ENCODE measurements at regions not wholly inside any gene's neighbourhood (a gene's known extent, or its start where the extent isn't known, plus 50 kb on each side); places are given as distances from the start of the nearest gene placed in this dataset.

GRCh38 chr12:19744705-19745218 lies 305.5 kb downstream of the AEBP2 start:
- Mint-ChIP-seq H3K4me1 (ENCODE audit: low read depth) (peaks cover 19% of the 10 kb centered on the region), H3K36me3 (ENCODE audit: low read depth) (no peaks in the 10 kb centered on the region), H3K27me3 (ENCODE audit: insufficient read depth) (peaks cover 11% of the 10 kb centered on the region; the same call in 1 of the 2 replicates), H3K27ac (no peak overlapping the region), H3K4me3 (no peak overlapping the region), H3K9me3 (peaks cover 6% of the 10 kb centered on the region; the same call in 1 of the 2 replicates)
- DNase-seq = no peak
- TF ChIP-seq CTCF (IDR thresholded peaks at IDR 0.05) = no peak

- no peak for TF ChIP-seq CTCF (IDR thresholded peaks at IDR 0.05)
- Mint-ChIP-seq H3K27me3 (ENCODE audit: insufficient read depth) (peaks cover 10% of the 10 kb centered on the region; the same call in 1 of the 2 replicates), H3K9me3 (peaks cover 6% of the 10 kb centered on the region), H3K4me3 (no peak overlapping the region), H3K27ac (no peak overlapping the region), H3K36me3 (ENCODE audit: low read depth) (no peaks in the 10 kb centered on the region), H3K4me1 (ENCODE audit: low read depth) (peaks cover 24% of the 10 kb centered on the region)
- no peak for DNase-seq
These were observed 307.2 kb downstream of the AEBP2 start for GRCh38 chr12:19746471-19746870.

- Mint-ChIP-seq H3K9me3 (peaks cover 6% of the 10 kb centered on the region), H3K4me3 (no peak overlapping the region), H3K36me3 (ENCODE audit: low read depth) (peaks cover 10% of the 10 kb centered on the region; the same call in 1 of the 2 replicates), H3K27ac (no peak overlapping the region), H3K4me1 (ENCODE audit: low read depth) (peaks cover 19% of the 10 kb centered on the region), H3K27me3 (ENCODE audit: insufficient read depth) (peaks cover 3% of the 10 kb centered on the region)
- TF ChIP-seq CTCF (IDR thresholded peaks at IDR 0.05) = no peak
- DNase-seq = no peak
These were observed 310.7 kb downstream of the AEBP2 start for GRCh38 chr12:19749906-19750574.

GRCh38 chr12:19751078-19751477 lies 311.8 kb downstream of the AEBP2 start:
- TF ChIP-seq CTCF (IDR thresholded peaks at IDR 0.05) = no peak
- peaks cover 2% of the 10 kb centered on the region for H3K27me3 Mint-ChIP-seq (ENCODE audit: insufficient read depth)
- no peak overlapping the region for H3K4me3 Mint-ChIP-seq
- H3K27ac Mint-ChIP-seq = no peak overlapping the region
- peaks cover 6% of the 10 kb centered on the region for H3K9me3 Mint-ChIP-seq
- no peak for DNase-seq
- peaks cover 24% of the 10 kb centered on the region for H3K4me1 Mint-ChIP-seq (ENCODE audit: low read depth)
- peaks cover 10% of the 10 kb centered on the region; the same call in 1 of the 2 replicates for H3K36me3 Mint-ChIP-seq (ENCODE audit: low read depth)

- Mint-ChIP-seq H3K36me3 (ENCODE audit: low read depth) (peaks cover 10% of the 10 kb centered on the region; the same call in 1 of the 2 replicates), H3K27ac (no peak overlapping the region), H3K4me3 (no peak overlapping the region), H3K9me3 (peaks cover 6% of the 10 kb centered on the region), H3K4me1 (ENCODE audit: low read depth) (peaks cover 30% of the 10 kb centered on the region), H3K27me3 (ENCODE audit: insufficient read depth) (no peaks in the 10 kb centered on the region; the same call in none of the 2 replicates)
- no peak for DNase-seq
- no peak for TF ChIP-seq CTCF (IDR thresholded peaks at IDR 0.05)
These were observed 313.4 kb downstream of the AEBP2 start for GRCh38 chr12:19752712-19753111.
